ENCODE measurements at regions not wholly inside any gene's neighbourhood (a gene's known extent, or its start where the extent isn't known, plus 50 kb on each side); places are given as distances from the start of the nearest gene placed in this dataset.
"Not testable (repeated sequence)": the region's sequence is repeated elsewhere in the genome, so short reads cannot be mapped to it uniquely, and the experiment has no call there.

GRCh38 chr17:14423156-14423555 lies 122.3 kb downstream of the HS3ST3B1 start:
- TF ChIP-seq CTCF, POLR2A (IDR thresholded peaks at IDR 0.05): not testable (repeated sequence)
